Liver (tissue), 3 donors: ENCODE measurements at regions not wholly inside any gene's neighbourhood (a gene's known extent, or its start where the extent isn't known, plus 50 kb on each side); places are given as distances from the start of the nearest gene placed in this dataset.

Experiments
- GABPA ChIP-seq, 2 donors: IDR thresholded peaks in 1 of 2; conservative IDR thresholded peaks in 1 of 2; 2 replicates each; pipeline ENCODE4 v1.6.1; 2016; ENCODE audit warnings: antibody characterized with exemption in 2 of 2, mild to moderate bottlenecking in 1 of 2, moderate library complexity in 1 of 2
- JUND ChIP-seq, 2 donors: IDR thresholded peaks; 2 replicates each; pipeline ENCODE4 v1.6.1; 2016; ENCODE audit warnings: antibody characterized with exemption in 2 of 2
- NR2F2 ChIP-seq: IDR thresholded peaks from 2 replicates; pipeline ENCODE4 v1.6.1; 2016; ENCODE audit warnings: antibody characterized with exemption
- RAD21 ChIP-seq, 2 donors: IDR thresholded peaks; 2 replicates each; pipeline ENCODE4 v1.6.1; 2016; ENCODE audit warnings: antibody characterized with exemption in 2 of 2, mild to moderate bottlenecking in 2 of 2
- SP1 ChIP-seq: IDR thresholded peaks from 2 replicates; pipeline ENCODE4 v1.6.1; 2018; ENCODE audit warnings: antibody characterized with exemption, mild to moderate bottlenecking
- TF ChIP-seq, protein P1 (sequence below): fragments of 150-350 bp; IDR thresholded peaks from 2 replicates; pipeline ENCODE4 v1.5.1; 2017; ENCODE audit warnings: improper control_type of control experiment, low read depth, low read length; ENCODE audit not compliant: missing input control
- TF ChIP-seq, protein P2 (sequence below): IDR thresholded peaks from 2 replicates; pipeline ENCODE4 v1.6.1; 2016; ENCODE audit warnings: antibody characterized with exemption
- TF ChIP-seq, protein P3 (sequence below): IDR thresholded peaks from 2 replicates; pipeline ENCODE4 v1.6.1; 2016; ENCODE audit warnings: antibody characterized with exemption, mild to moderate bottlenecking
- TF ChIP-seq, protein P4 (sequence below): IDR thresholded peaks from 2 replicates; pipeline ENCODE4 v1.6.1; 2016; ENCODE audit warnings: antibody characterized with exemption
- donor health status: healthy.
- donor health status: healthy.

DNA sequence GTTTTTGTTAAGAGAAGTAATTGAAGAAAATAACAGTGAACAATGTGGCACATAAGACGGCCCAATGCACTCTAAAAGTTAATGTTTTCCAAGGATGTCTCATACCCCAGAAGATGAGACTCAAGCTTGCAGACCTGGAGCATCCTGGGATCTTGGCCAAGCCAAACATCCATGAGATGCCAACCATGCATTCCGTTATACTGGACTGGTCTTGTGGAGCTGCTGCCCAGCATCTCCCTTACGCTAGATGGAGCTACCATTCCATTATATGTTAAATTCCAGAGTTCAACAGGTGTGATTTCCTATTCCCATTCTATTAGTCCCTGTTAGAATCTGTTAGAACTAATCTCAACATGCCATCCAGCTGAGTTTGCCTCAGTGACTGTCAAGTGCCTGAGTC lies 181.8 kb downstream of the PDCD6IP start:
- TF ChIP-seq GABPA (IDR thresholded peaks at IDR 0.05 in 1 of 2, conservative IDR thresholded peaks at IDR 0.05 in 1 of 2) (no peak), JUND (IDR thresholded peaks at IDR 0.05) (no peak), SP1 (no peak), NR2F2 (no peak), RAD21 (IDR thresholded peaks at IDR 0.05) (peak; percentile 57 to 58)
- TF ChIP-seq, protein P1, sequence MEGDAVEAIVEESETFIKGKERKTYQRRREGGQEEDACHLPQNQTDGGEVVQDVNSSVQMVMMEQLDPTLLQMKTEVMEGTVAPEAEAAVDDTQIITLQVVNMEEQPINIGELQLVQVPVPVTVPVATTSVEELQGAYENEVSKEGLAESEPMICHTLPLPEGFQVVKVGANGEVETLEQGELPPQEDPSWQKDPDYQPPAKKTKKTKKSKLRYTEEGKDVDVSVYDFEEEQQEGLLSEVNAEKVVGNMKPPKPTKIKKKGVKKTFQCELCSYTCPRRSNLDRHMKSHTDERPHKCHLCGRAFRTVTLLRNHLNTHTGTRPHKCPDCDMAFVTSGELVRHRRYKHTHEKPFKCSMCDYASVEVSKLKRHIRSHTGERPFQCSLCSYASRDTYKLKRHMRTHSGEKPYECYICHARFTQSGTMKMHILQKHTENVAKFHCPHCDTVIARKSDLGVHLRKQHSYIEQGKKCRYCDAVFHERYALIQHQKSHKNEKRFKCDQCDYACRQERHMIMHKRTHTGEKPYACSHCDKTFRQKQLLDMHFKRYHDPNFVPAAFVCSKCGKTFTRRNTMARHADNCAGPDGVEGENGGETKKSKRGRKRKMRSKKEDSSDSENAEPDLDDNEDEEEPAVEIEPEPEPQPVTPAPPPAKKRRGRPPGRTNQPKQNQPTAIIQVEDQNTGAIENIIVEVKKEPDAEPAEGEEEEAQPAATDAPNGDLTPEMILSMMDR: peak; percentile 33
- TF ChIP-seq, protein P2, sequence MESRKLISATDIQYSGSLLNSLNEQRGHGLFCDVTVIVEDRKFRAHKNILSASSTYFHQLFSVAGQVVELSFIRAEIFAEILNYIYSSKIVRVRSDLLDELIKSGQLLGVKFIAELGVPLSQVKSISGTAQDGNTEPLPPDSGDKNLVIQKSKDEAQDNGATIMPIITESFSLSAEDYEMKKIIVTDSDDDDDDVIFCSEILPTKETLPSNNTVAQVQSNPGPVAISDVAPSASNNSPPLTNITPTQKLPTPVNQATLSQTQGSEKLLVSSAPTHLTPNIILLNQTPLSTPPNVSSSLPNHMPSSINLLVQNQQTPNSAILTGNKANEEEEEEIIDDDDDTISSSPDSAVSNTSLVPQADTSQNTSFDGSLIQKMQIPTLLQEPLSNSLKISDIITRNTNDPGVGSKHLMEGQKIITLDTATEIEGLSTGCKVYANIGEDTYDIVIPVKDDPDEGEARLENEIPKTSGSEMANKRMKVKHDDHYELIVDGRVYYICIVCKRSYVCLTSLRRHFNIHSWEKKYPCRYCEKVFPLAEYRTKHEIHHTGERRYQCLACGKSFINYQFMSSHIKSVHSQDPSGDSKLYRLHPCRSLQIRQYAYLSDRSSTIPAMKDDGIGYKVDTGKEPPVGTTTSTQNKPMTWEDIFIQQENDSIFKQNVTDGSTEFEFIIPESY: no peak
- TF ChIP-seq, protein P3, sequence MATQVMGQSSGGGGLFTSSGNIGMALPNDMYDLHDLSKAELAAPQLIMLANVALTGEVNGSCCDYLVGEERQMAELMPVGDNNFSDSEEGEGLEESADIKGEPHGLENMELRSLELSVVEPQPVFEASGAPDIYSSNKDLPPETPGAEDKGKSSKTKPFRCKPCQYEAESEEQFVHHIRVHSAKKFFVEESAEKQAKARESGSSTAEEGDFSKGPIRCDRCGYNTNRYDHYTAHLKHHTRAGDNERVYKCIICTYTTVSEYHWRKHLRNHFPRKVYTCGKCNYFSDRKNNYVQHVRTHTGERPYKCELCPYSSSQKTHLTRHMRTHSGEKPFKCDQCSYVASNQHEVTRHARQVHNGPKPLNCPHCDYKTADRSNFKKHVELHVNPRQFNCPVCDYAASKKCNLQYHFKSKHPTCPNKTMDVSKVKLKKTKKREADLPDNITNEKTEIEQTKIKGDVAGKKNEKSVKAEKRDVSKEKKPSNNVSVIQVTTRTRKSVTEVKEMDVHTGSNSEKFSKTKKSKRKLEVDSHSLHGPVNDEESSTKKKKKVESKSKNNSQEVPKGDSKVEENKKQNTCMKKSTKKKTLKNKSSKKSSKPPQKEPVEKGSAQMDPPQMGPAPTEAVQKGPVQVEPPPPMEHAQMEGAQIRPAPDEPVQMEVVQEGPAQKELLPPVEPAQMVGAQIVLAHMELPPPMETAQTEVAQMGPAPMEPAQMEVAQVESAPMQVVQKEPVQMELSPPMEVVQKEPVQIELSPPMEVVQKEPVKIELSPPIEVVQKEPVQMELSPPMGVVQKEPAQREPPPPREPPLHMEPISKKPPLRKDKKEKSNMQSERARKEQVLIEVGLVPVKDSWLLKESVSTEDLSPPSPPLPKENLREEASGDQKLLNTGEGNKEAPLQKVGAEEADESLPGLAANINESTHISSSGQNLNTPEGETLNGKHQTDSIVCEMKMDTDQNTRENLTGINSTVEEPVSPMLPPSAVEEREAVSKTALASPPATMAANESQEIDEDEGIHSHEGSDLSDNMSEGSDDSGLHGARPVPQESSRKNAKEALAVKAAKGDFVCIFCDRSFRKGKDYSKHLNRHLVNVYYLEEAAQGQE: no peak
- TF ChIP-seq, protein P4, sequence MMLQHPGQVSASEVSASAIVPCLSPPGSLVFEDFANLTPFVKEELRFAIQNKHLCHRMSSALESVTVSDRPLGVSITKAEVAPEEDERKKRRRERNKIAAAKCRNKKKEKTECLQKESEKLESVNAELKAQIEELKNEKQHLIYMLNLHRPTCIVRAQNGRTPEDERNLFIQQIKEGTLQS: no peak
